H1 (cell line): ENCODE measurements at regions not wholly inside any gene's neighbourhood (a gene's known extent, or its start where the extent isn't known, plus 50 kb on each side); places are given as distances from the start of the nearest gene placed in this dataset.

Source experiments
- CTCF ChIA-PET: fragments of 300-600 bp; sonication (Branson Sonifier 250); formaldehyde crosslinking; loops from one replicate; lab custom pipeline; 2021; ENCODE audit not compliant: partially characterized antibody; lab: Charles Lee
- POLR2A ChIA-PET: fragments of 300-600 bp; sonication (Branson Sonifier 250); formaldehyde crosslinking; loops from one replicate; lab custom pipeline; 2021; ENCODE audit warnings: inconsistent platforms; ENCODE audit not compliant: partially characterized antibody; lab: Charles Lee
- DNase-seq, 2 experiments: peaks; one replicate each; pipeline versions ENCODE4 v3.0.0 to v3.0.0-alpha.2; 2010 to 2022; ENCODE audit warnings: low spot score in 2 of 2, low read depth in 1 of 2, mixed read lengths in 1 of 2
- FAIRE-seq: peaks from 2 replicates; lab custom pipeline; 2011; peaks lifted over from hg19 to GRCh38; lab: Jason Lieb, UNC
- H2AFZ ChIP-seq: 2 replicates; pipeline ENCODE4 v1.8.1; 2012; ENCODE audit warnings: low read length, inconsistent platforms
- H2AK5ac ChIP-seq: 2 replicates; pipeline ENCODE4 v1.6.1; 2013; ENCODE audit warnings: low read depth, low read length
- H2BK120ac ChIP-seq: replicated peaks from 2 replicates; pipeline ENCODE3; 2013; ENCODE audit warnings: low read depth, low read length, inconsistent platforms
- H2BK12ac ChIP-seq: 2 replicates; pipeline ENCODE4 v1.6.1; 2013; ENCODE audit warnings: low read depth, low read length
- H2BK15ac ChIP-seq: 2 replicates; pipeline ENCODE4 v1.6.1; 2013; ENCODE audit warnings: low read length
- H2BK20ac ChIP-seq: 2 replicates; pipeline ENCODE4 v1.6.1; 2013; ENCODE audit warnings: low read length
- H2BK5ac ChIP-seq: 2 replicates; pipeline ENCODE4 v1.6.1; 2013; ENCODE audit warnings: low read depth, low read length
- H3K14ac ChIP-seq: 2 replicates; pipeline ENCODE4 v1.6.1; 2013; ENCODE audit warnings: inconsistent platforms; ENCODE audit not compliant: insufficient read length
- H3K18ac ChIP-seq: 2 replicates; pipeline ENCODE4 v1.6.1; 2013; ENCODE audit warnings: low read length; ENCODE audit errors: extremely low read depth
- H3K23ac ChIP-seq: 2 replicates; pipeline ENCODE4 v1.6.1; 2013; ENCODE audit warnings: inconsistent platforms; ENCODE audit not compliant: insufficient read length
- H3K23me2 ChIP-seq: 2 replicates; pipeline ENCODE4 v1.6.1; 2013; ENCODE audit warnings: low read depth, low read length
- H3K27ac ChIP-seq: 2 replicates; pipeline ENCODE4 v1.6.1; 2011; ENCODE audit warnings: low read depth, low read length, inconsistent platforms
- H3K27me3 ChIP-seq, 4 experiments: replicated peaks in 1 of 4; 1 replicate in 1 of 4; 2 replicates in 3 of 4; pipeline versions ENCODE4 v1.6.1 to v1.8.1; 2011 to 2013; ENCODE audit warnings: low read length in 3 of 4, mild to moderate bottlenecking in 3 of 4, inconsistent platforms in 2 of 4, mixed read lengths in 2 of 4, moderate library complexity in 1 of 4; ENCODE audit not compliant: control insufficient read depth in 3 of 4, insufficient read depth in 3 of 4; ENCODE audit errors: extremely low read depth in 1 of 4
- H3K36me3 ChIP-seq, 4 experiments: 2 replicates each; pipeline versions ENCODE4 v1.6.1 to v1.8.1; 2011 to 2013; ENCODE audit warnings: mild to moderate bottlenecking in 4 of 4, low read length in 3 of 4, moderate library complexity in 2 of 4, control low read depth in 1 of 4, inconsistent platforms in 1 of 4; ENCODE audit not compliant: insufficient read depth in 4 of 4, control insufficient read depth in 2 of 4
- H3K4ac ChIP-seq: replicated peaks from 2 replicates; pipeline ENCODE3; 2013; ENCODE audit warnings: low read length, low read depth, mixed read lengths, inconsistent platforms; ENCODE audit not compliant: insufficient read length
- H3K4me1 ChIP-seq, 4 experiments: replicated peaks in 1 of 4; 1 replicate in 1 of 4; 2 replicates in 3 of 4; pipeline versions ENCODE4 v1.6.1 to v1.8.1; 2011 to 2013; ENCODE audit warnings: low read length in 3 of 4, inconsistent platforms in 2 of 4, mixed read lengths in 1 of 4; ENCODE audit not compliant: insufficient read depth in 4 of 4, control insufficient read depth in 3 of 4
- H3K4me2 ChIP-seq, 2 experiments: 2 replicates each; pipeline versions ENCODE4 v1.6.1 to v1.8.1; 2011 to 2013; ENCODE audit warnings: low read depth in 2 of 2, low read length in 2 of 2, control low read depth in 1 of 2, inconsistent platforms in 1 of 2, mild to moderate bottlenecking in 1 of 2; ENCODE audit not compliant: insufficient read depth in 1 of 2
- H3K4me3 ChIP-seq, 4 experiments: fragments of 200-600, 300-600 bp in 1 of 4; sonication (generic), shearing (Covaris generic), sonication (Bioruptor Twin) in 1 of 4; 2 replicates each; pipeline versions ENCODE4 v1.5.1 to v1.8.1; 2011 to 2016; ENCODE audit warnings: low read length in 4 of 4, low read depth in 3 of 4, control low read depth in 2 of 4, inconsistent platforms in 2 of 4, mild to moderate bottlenecking in 2 of 4, mixed read lengths in 1 of 4, moderate library complexity in 1 of 4; ENCODE audit not compliant: insufficient read depth in 2 of 4; ENCODE audit errors: extremely low read depth in 1 of 4
- H3K56ac ChIP-seq: replicated peaks from 2 replicates; pipeline ENCODE3; 2013; ENCODE audit warnings: low read depth, mild to moderate bottlenecking, mixed read lengths, low read length, inconsistent platforms; ENCODE audit not compliant: insufficient read length
- H3K79me1 ChIP-seq: 2 replicates; pipeline ENCODE4 v1.6.1; 2013; ENCODE audit warnings: low read depth, low read length, control low read depth
- H3K79me2 ChIP-seq, 2 experiments: 2 replicates each; pipeline versions ENCODE4 v1.6.1 to v1.8.1; 2012 to 2013; ENCODE audit warnings: low read length in 2 of 2, mild to moderate bottlenecking in 2 of 2, inconsistent platforms in 1 of 2; ENCODE audit not compliant: insufficient read depth in 2 of 2, control insufficient read depth in 1 of 2
- H3K9ac ChIP-seq, 4 experiments: replicated peaks in 1 of 4; 1 replicate in 1 of 4; 2 replicates in 3 of 4; pipeline versions ENCODE4 v1.6.1 to v1.8.1; 2011 to 2013; ENCODE audit warnings: low read depth in 3 of 4, low read length in 3 of 4, control low read depth in 2 of 4, mild to moderate bottlenecking in 2 of 4, moderate library complexity in 2 of 4, inconsistent platforms in 1 of 4; ENCODE audit errors: extremely low read depth in 1 of 4
- H3K9me3 ChIP-seq, 2 experiments: 2 replicates each; pipeline versions ENCODE4 v1.6.1 to v1.8.1; 2012 to 2013; ENCODE audit warnings: mild to moderate bottlenecking in 2 of 2, moderate library complexity in 2 of 2, control low read depth in 1 of 2, inconsistent platforms in 1 of 2, low read depth in 1 of 2, low read length in 1 of 2, mixed read lengths in 1 of 2; ENCODE audit not compliant: insufficient read depth in 2 of 2
- H4K20me1 ChIP-seq, 2 experiments: replicated peaks in 1 of 2; 2 replicates each; pipeline versions ENCODE3 to v1.8.1; 2011 to 2013; ENCODE audit warnings: inconsistent platforms in 2 of 2, low read length in 2 of 2, mild to moderate bottlenecking in 1 of 2; ENCODE audit not compliant: insufficient read depth in 2 of 2, control insufficient read depth in 1 of 2
- H4K5ac ChIP-seq: 2 replicates; pipeline ENCODE4 v1.6.1; 2013; ENCODE audit warnings: low read length, low read depth, mixed read lengths, inconsistent platforms; ENCODE audit not compliant: insufficient read length
- H4K8ac ChIP-seq: 2 replicates; pipeline ENCODE4 v1.8.0; 2013; ENCODE audit warnings: mild to moderate bottlenecking, moderate library complexity, low read length, inconsistent platforms; ENCODE audit not compliant: insufficient read depth; ENCODE audit errors: extremely low read depth
- H4K91ac ChIP-seq: replicated peaks from 2 replicates; pipeline ENCODE3; 2013; ENCODE audit warnings: low read length, mixed read lengths, inconsistent platforms; ENCODE audit not compliant: insufficient read length
- ASH2L ChIP-seq: fragments of 200-600, 300-600 bp; sonication (generic); IDR thresholded peaks from one replicate; pipeline ENCODE4 v1.7.1; 2017; ENCODE audit warnings: low read length
- BCL11A ChIP-seq, 2 experiments: IDR thresholded peaks; one replicate each; pipeline ENCODE4 v1.6.1; 2011; ENCODE audit warnings: low read depth in 2 of 2, low read length in 2 of 2, mild to moderate bottlenecking in 2 of 2
- GTF2F1 ChIP-seq: IDR thresholded peaks from 2 replicates; pipeline ENCODE4 v1.6.1; 2012; ENCODE audit warnings: low read depth, low read length, improper control_type of control experiment, borderline replicate concordance
- RBBP5 ChIP-seq: IDR thresholded peaks from 2 replicates; pipeline ENCODE4 v1.7.1; 2012; ENCODE audit warnings: low read depth, mild to moderate bottlenecking, inconsistent platforms, low read length, moderate library complexity, borderline replicate concordance
- WGBS, 2 experiments: shearing (Covaris generic) in 1 of 2; methylation state at CpG; one replicate each; pipeline versions ENCODE4 v1.1.6 to v1.1.7; 2013 to 2015; ENCODE audit warnings: low lambda C conversion rate in 2 of 2, mixed read lengths in 2 of 2, inconsistent platforms in 1 of 2, low coverage in 1 of 2, missing lambda C conversion rate in 1 of 2; ENCODE audit not compliant: insufficient replicate concordance in 2 of 2, insufficient coverage in 1 of 2, insufficient read length in 1 of 2; ENCODE audit errors: extremely low coverage in 1 of 2, missing lambda C conversion rate in 1 of 2; 5-methylcytosine and 5-hydroxymethylcytosine counted together
- TF ChIP-seq, protein P1 (sequence below): IDR thresholded peaks from 2 replicates; pipeline ENCODE4 v1.6.1; 2011; ENCODE audit warnings: low read depth, mild to moderate bottlenecking, low read length; ENCODE audit not compliant: insufficient read depth
- TF ChIP-seq, protein P2 (sequence below): IDR thresholded peaks from 2 replicates; pipeline ENCODE4 v1.6.1; 2011; ENCODE audit warnings: low read length, improper control_type of control experiment

DNA sequence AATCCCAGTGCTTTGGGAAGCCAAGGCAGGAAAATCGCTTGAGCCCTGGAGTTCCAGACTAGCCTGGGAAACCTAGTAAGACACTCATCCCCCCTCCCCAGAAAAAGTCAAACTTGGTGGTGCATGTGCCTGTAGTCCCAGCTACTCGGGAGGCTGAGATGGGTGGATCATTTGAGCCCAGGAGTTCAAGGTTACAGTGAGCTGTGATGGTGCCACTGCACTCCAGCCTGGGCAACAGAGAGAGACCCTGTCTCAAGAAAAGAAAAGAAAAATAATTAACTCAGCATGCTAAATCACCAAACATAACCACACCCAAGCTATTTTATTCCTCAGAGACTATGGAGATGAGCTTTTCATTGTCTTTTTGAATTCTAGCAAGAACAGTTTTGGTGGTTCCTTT lies 56.2 kb upstream of the SCEL start:
- 76% methylated on average over 2 of the region's 2 CpGs; no CpG with 5 or more reads in 1 of the 2 experiments for WGBS, 2 experiments

More for the DNA sequence above, 56.2 kb upstream of the SCEL start:
- peaks cover 2 to 5% (median 4%) of the 10 kb centered on the region in 4 experiments; a peak in 4 of 7 replicates for H3K4me1 ChIP-seq
- H2AK5ac ChIP-seq: no peak overlapping the region
- H2BK12ac ChIP-seq: no peak overlapping the region
- H3K23me2 ChIP-seq: no peaks in the 10 kb centered on the region
- CTCF ChIA-PET: interaction anchor here (0.6 to 4.2 kb wide), 21 partner anchors 13 to 1631 kb away, joined by 3 to 23 read pairs (median 4); partner anchors contain the start of gene MYCBP2
- no peak overlapping the region for H3K4ac ChIP-seq
- H2BK15ac ChIP-seq: no peak overlapping the region
- no peak overlapping the region for H4K91ac ChIP-seq
- peaks cover 0 to 3% of the 10 kb centered on the region in 2 experiments; a peak in 1 of 4 replicates for H3K9me3 ChIP-seq
- TF ChIP-seq, protein P1, sequence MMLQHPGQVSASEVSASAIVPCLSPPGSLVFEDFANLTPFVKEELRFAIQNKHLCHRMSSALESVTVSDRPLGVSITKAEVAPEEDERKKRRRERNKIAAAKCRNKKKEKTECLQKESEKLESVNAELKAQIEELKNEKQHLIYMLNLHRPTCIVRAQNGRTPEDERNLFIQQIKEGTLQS: no peak
- TF ChIP-seq GTF2F1 (no peak), BCL11A (IDR thresholded peaks at IDR 0.05; ENCODE audit: low read depth in 2 of 2, low read length in 2 of 2) (no peak), ASH2L (no peak), RBBP5 (no peak)
- TF ChIP-seq, protein P2, sequence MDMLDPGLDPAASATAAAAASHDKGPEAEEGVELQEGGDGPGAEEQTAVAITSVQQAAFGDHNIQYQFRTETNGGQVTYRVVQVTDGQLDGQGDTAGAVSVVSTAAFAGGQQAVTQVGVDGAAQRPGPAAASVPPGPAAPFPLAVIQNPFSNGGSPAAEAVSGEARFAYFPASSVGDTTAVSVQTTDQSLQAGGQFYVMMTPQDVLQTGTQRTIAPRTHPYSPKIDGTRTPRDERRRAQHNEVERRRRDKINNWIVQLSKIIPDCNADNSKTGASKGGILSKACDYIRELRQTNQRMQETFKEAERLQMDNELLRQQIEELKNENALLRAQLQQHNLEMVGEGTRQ: no peak
- TF ChIP-seq, all 59 proteins: peak for 0
- Histone ChIP-seq H3K56ac (no peak overlapping the region), H2AFZ (no peak overlapping the region), H3K36me3 (no peaks in the 10 kb centered on the region), H2BK120ac (no peak overlapping the region), H4K8ac (no peak overlapping the region), H2BK5ac (no peak overlapping the region), H3K23ac (no peak overlapping the region), H4K5ac (no peak overlapping the region), H3K4me3 (no peak overlapping the region), H3K27me3 (no peaks in the 10 kb centered on the region), H2BK20ac (no peak overlapping the region), H3K4me2 (no peak overlapping the region; a peak in 1 of 4 replicates), H3K14ac (no peak overlapping the region), H3K9ac (no peak overlapping the region), H3K27ac (no peak overlapping the region), H3K79me1 (no peaks in the 10 kb centered on the region), H4K20me1 (no peaks in the 10 kb centered on the region), H3K18ac (no peak overlapping the region), H3K79me2 (no peaks in the 10 kb centered on the region)
- POLR2A ChIA-PET: interaction anchor here (1.9 kb wide), 1 partner anchor 8 kb away, joined by 6 read pairs; no protein-coding TSS in a partner anchor
- DNase-seq (no peak), FAIRE-seq (no peak)
